ENCODE measurements at regions not wholly inside any gene's neighbourhood (a gene's known extent, or its start where the extent isn't known, plus 50 kb on each side); places are given as distances from the start of the nearest gene placed in this dataset.

- TF ChIP-seq CTCF (IDR thresholded peaks at IDR 0.05): no peak
- Histone ChIP-seq H3K27me3 (ENCODE audit: low read depth) (no peaks in the 10 kb centered on the region), H3K27ac (no peak overlapping the region), H3K4me3 (no peak overlapping the region), H3K36me3 (no peaks in the 10 kb centered on the region), H3K9me3 (no peaks in the 10 kb centered on the region), H3K4me1 (no peaks in the 10 kb centered on the region)
- DNase-seq: no peak
- intact Hi-C loops (cut with DNase I): no loop called here
- peak in 1 of 2 donors; percentile 62 for ATAC-seq
These were observed 254.6 kb upstream of the PIK3C3 start for GRCh38 chr18:41700416-41700815.

DNA sequence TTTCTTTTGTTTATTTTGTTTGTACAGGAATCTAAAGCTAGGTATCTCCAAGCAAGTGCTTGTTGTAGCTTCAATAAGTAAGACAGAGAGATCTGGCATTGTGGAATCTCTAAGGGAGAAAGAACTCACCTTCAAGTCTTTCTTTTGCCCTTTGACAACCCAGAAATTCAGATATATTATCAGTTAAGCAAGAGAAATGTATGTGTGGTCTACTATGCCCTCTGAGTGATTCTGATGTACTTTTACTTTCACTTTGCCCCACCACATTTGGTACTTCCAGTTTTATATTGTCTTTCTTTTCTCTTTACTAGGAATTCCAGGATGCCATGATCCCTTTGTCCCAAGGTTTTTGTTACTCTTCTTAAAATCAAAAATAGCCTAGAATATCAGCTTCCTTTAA, 259.6 kb upstream of the PIK3C3 start:
- no peak overlapping the region for H3K4me3 ChIP-seq
- intact Hi-C loops (cut with DNase I): no loop called here
- DNase-seq: no peak

GRCh38 chr18:41693008-41693407, 262.0 kb upstream of the PIK3C3 start:
- Histone ChIP-seq H3K27me3 (ENCODE audit: low read depth) (no peaks in the 10 kb centered on the region), H3K27ac (no peak overlapping the region), H3K36me3 (no peaks in the 10 kb centered on the region), H3K9me3 (no peaks in the 10 kb centered on the region), H3K4me3 (no peak overlapping the region), H3K4me1 (no peaks in the 10 kb centered on the region)
- intact Hi-C loops (cut with DNase I): no loop called here
- no peak for ATAC-seq
- TF ChIP-seq CTCF (IDR thresholded peaks at IDR 0.05): no peak
- DNase-seq: no peak

More for the DNA sequence above, 259.6 kb upstream of the PIK3C3 start:
- Histone ChIP-seq H3K27me3 (ENCODE audit: low read depth) (no peaks in the 10 kb centered on the region), H3K36me3 (no peaks in the 10 kb centered on the region), H3K9me3 (no peaks in the 10 kb centered on the region), H3K4me1 (no peaks in the 10 kb centered on the region), H3K27ac (no peak overlapping the region)
- no peak for TF ChIP-seq CTCF (IDR thresholded peaks at IDR 0.05)
- no peak for ATAC-seq

- no peak overlapping the region for H3K4me3 ChIP-seq
- no peaks in the 10 kb centered on the region for H3K4me1 ChIP-seq
- intact Hi-C loops (cut with DNase I): no loop called here
- no peak for ATAC-seq
- H3K9me3 ChIP-seq: no peaks in the 10 kb centered on the region
- DNase-seq: no peak
- no peaks in the 10 kb centered on the region for H3K36me3 ChIP-seq
- no peaks in the 10 kb centered on the region for H3K27me3 ChIP-seq (ENCODE audit: low read depth)
- no peak overlapping the region for H3K27ac ChIP-seq
- TF ChIP-seq CTCF (IDR thresholded peaks at IDR 0.05): no peak
These were observed 264.5 kb upstream of the PIK3C3 start for GRCh38 chr18:41690332-41691127.

GRCh38 chr18:41687138-41687537, 267.9 kb upstream of the PIK3C3 start:
- no peak overlapping the region for H3K4me3 ChIP-seq
- no peak for ATAC-seq
- no peaks in the 10 kb centered on the region for H3K9me3 ChIP-seq
- no peak for DNase-seq
- intact Hi-C loops (cut with DNase I): no loop called here
- no peaks in the 10 kb centered on the region for H3K27me3 ChIP-seq (ENCODE audit: low read depth)
- no peaks in the 10 kb centered on the region for H3K4me1 ChIP-seq
- no peak overlapping the region for H3K27ac ChIP-seq
- TF ChIP-seq CTCF (IDR thresholded peaks at IDR 0.05): no peak
- H3K36me3 ChIP-seq: no peaks in the 10 kb centered on the region
